ENCODE measurements at regions not wholly inside any gene's neighbourhood (a gene's known extent, or its start where the extent isn't known, plus 50 kb on each side); places are given as distances from the start of the nearest gene placed in this dataset.
A peak's percentile ranks its signal among the peaks of the same experiment; 100 is the strongest.

DNA sequence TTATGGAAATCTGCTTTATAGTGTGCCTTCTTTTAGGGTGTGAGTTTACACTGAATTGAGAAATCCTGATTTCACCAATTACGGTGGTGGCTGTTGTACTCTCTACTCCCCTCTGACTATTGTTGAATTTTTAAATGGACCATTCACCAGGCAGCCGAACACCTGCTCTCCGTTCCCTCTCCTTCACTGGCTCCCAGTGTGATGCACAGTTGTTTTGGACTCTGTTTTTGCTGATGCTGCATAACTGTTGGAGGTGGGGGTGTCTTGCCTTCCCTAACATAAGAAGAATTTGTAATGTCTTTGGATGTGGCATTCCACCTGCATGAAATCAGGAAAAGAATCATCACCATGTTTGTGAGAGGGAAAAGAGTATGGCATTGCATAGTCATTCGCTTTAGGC, 341.2 kb downstream of the SNAPC1 start:
- TF ChIP-seq, protein P1, sequence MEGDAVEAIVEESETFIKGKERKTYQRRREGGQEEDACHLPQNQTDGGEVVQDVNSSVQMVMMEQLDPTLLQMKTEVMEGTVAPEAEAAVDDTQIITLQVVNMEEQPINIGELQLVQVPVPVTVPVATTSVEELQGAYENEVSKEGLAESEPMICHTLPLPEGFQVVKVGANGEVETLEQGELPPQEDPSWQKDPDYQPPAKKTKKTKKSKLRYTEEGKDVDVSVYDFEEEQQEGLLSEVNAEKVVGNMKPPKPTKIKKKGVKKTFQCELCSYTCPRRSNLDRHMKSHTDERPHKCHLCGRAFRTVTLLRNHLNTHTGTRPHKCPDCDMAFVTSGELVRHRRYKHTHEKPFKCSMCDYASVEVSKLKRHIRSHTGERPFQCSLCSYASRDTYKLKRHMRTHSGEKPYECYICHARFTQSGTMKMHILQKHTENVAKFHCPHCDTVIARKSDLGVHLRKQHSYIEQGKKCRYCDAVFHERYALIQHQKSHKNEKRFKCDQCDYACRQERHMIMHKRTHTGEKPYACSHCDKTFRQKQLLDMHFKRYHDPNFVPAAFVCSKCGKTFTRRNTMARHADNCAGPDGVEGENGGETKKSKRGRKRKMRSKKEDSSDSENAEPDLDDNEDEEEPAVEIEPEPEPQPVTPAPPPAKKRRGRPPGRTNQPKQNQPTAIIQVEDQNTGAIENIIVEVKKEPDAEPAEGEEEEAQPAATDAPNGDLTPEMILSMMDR (IDR thresholded peaks at IDR 0.05; ENCODE audit: control extremely low read depth, extremely low read depth), result no peak
- DNase-seq (no peak), ATAC-seq (ENCODE audit: insufficient read depth, low FRiP score) (no peak)
- H3K4me3 ChIP-seq, result no peak overlapping the region
- no peak overlapping the region for H3K27ac ChIP-seq (ENCODE audit: low read depth in 1 of 2, low read length in 1 of 2)
- 92 to 93% methylated on average over 4 of the region's 4 CpGs for WGBS, 2 donors
- no peaks in the 10 kb centered on the region for H3K4me1 ChIP-seq (ENCODE audit: control insufficient read depth in 5 of 5, insufficient read depth in 5 of 5, low read length in 5 of 5)
- H3K27me3 ChIP-seq (ENCODE audit: control insufficient read depth in 3 of 3, insufficient read depth in 3 of 3, low read length in 2 of 3), result no peaks in the 10 kb centered on the region
- peaks cover 0 to 3% (median 0%) of the 10 kb centered on the region in 4 donors for H3K36me3 ChIP-seq (ENCODE audit: control insufficient read depth in 4 of 4, insufficient read depth in 4 of 4, low read length in 4 of 4)
- H3K9me3 ChIP-seq (ENCODE audit: control insufficient read depth in 4 of 4, insufficient read depth in 3 of 4, low read length in 3 of 4), result no peaks in the 10 kb centered on the region
- H3K9ac ChIP-seq (ENCODE audit: insufficient read depth in 1 of 2, low read length in 2 of 2), result no peak overlapping the region

DNA sequence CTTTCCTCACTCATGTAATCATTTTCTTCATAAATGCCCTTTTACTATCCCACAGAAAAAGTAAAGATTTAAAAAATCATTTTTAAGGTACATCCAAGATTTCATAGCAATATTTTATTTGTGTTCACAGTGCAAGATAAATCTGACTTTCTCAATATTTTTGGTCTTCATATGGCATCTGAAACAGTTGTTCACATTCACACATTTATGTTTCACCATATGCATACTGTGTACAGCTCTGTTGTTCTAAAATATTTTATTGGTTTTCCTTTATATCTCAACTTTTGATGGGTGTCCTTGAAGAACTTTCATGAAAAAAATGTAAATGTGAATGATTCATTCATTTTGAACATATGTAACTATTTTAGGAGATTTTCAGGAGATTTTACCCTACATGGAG, 348.7 kb downstream of the SNAPC1 start:
- ATAC-seq (ENCODE audit: insufficient read depth, low FRiP score) (no peak), DNase-seq (no peak)
- no peaks in the 10 kb centered on the region for H3K36me3 ChIP-seq (ENCODE audit: control insufficient read depth in 4 of 4, insufficient read depth in 4 of 4, low read length in 4 of 4)
- H3K9me3 ChIP-seq (ENCODE audit: control insufficient read depth in 4 of 4, insufficient read depth in 3 of 4, low read length in 3 of 4), result no peaks in the 10 kb centered on the region
- no peak overlapping the region for H3K4me3 ChIP-seq
- no peaks in the 10 kb centered on the region for H3K4me1 ChIP-seq (ENCODE audit: control insufficient read depth in 5 of 5, insufficient read depth in 5 of 5, low read length in 5 of 5)
- TF ChIP-seq, protein P1 (IDR thresholded peaks at IDR 0.05; ENCODE audit: control extremely low read depth, extremely low read depth), result no peak
- peaks cover 0 to 7% (median 2%) of the 10 kb centered on the region in 3 donors for H3K27me3 ChIP-seq (ENCODE audit: control insufficient read depth in 3 of 3, insufficient read depth in 3 of 3, low read length in 2 of 3)
- no peak overlapping the region for H3K9ac ChIP-seq (ENCODE audit: insufficient read depth in 1 of 2, low read length in 2 of 2)
- no peak overlapping the region for H3K27ac ChIP-seq (ENCODE audit: low read depth in 1 of 2, low read length in 1 of 2)

DNA sequence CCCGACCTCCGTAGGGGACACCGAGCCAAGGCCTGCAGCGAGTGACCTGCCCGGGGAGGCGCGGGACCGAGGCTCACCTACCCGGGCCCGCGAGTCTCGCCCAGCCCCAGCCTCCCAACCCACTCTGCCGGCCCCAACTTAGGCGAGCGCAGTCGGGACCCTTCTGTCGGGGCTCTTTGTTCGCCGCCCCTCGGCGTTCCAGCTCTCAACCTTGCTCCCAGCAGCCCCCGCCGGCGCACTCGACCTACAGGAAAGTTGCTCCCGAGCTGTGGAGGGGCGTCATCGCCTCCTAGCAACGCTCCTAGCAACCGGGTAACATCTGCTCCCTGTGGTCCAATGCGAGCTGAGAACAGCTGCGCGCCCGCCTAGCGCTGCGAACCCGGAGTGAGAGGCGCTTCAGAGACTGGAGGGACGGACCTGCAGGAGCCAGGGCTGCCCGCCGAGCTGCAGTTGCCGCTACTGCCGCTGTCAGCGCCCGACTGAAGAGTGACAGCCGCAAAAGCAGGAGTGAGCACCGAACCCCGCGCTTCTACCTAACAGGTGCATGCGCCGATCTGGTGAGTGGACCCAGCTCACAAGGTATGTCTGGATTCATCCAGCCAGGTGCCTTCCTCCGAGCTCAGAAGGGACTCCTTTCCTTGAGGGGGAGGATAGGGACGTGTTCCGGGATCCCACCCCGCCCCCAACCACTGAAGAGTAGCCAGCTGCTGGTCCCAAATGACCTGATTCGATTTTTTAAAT, 355.0 kb downstream of the SNAPC1 start:
- H3K27ac ChIP-seq (ENCODE audit: low read depth in 1 of 2, low read length in 1 of 2), result no peak overlapping the region
- peak overlapping the region in 1 of 2 donors; percentile 66 for H3K9ac ChIP-seq (ENCODE audit: insufficient read depth in 1 of 2, low read length in 2 of 2)
- TF ChIP-seq, protein P1 (IDR thresholded peaks at IDR 0.05; ENCODE audit: control extremely low read depth, extremely low read depth), result no peak
- peak overlapping the region; percentile 12 for H3K4me3 ChIP-seq
- WGBS, 2 donors, result 2 to 3% methylated on average over 56 of the region's 56 CpGs
- H3K36me3 ChIP-seq (ENCODE audit: control insufficient read depth in 4 of 4, insufficient read depth in 4 of 4, low read length in 4 of 4), result no peaks in the 10 kb centered on the region
- H3K27me3 ChIP-seq (ENCODE audit: control insufficient read depth in 3 of 3, insufficient read depth in 3 of 3, low read length in 2 of 3), result peaks cover 0 to 24% (median 24%) of the 10 kb centered on the region in 3 donors
- ATAC-seq (ENCODE audit: insufficient read depth, low FRiP score), result peak; percentile 79
- H3K9me3 ChIP-seq (ENCODE audit: control insufficient read depth in 4 of 4, insufficient read depth in 3 of 4, low read length in 3 of 4), result peaks cover 0 to 4% (median 0%) of the 10 kb centered on the region in 4 donors
- DNase-seq, result peak; percentile 92 to 93 (median 93)
- H3K4me1 ChIP-seq (ENCODE audit: control insufficient read depth in 5 of 5, insufficient read depth in 5 of 5, low read length in 5 of 5), result peaks cover 0 to 18% (median 5%) of the 10 kb centered on the region in 5 donors
